Natural killer cell (primary cell): ENCODE measurements at regions not wholly inside any gene's neighbourhood (a gene's known extent, or its start where the extent isn't known, plus 50 kb on each side); places are given as distances from the start of the nearest gene placed in this dataset.

ENCODE experiments used
- ATAC-seq, 3 donors: fragments of 150-1000 bp in 2 of 3; fragments of 200-7000 bp in 1 of 3; cut with Tn5 transposase; 1 replicate in 1 of 3; 2 replicates in 2 of 3; pipeline ENCODE4 v1.10.0; 2021; ENCODE audit warnings: mild to moderate bottlenecking in 2 of 3, moderate library complexity in 2 of 3
- DNase-seq, 2 donors: peaks; one replicate each; pipeline versions ENCODE4 v3.0.0 to v3.0.0-alpha.2; 2013 to 2021; ENCODE audit warnings: mixed read lengths in 1 of 2
- H3K27ac ChIP-seq: one replicate; pipeline ENCODE4 v1.5.1; 2013; ENCODE audit warnings: mild to moderate bottlenecking, low read length
- H3K27me3 ChIP-seq: one replicate; pipeline ENCODE4 v1.6.1; 2013; ENCODE audit warnings: low read length; ENCODE audit not compliant: control insufficient read depth, insufficient read depth
- H3K36me3 ChIP-seq: one replicate; pipeline ENCODE4 v1.6.1; 2013; ENCODE audit warnings: low read length; ENCODE audit not compliant: control insufficient read depth, insufficient read depth
- H3K4me1 ChIP-seq: one replicate; pipeline ENCODE4 v1.6.1; 2013; ENCODE audit warnings: low read length; ENCODE audit not compliant: control insufficient read depth, insufficient read depth
- H3K4me3 ChIP-seq: one replicate; pipeline ENCODE4 v1.5.1; 2013; ENCODE audit warnings: low read length
- H3K9me3 ChIP-seq: one replicate; pipeline ENCODE4 v1.6.1; 2013; ENCODE audit warnings: low read length; ENCODE audit not compliant: control insufficient read depth, insufficient read depth
- H3K27ac Mint-ChIP-seq, 2 donors: one replicate each; pipeline ENCODE4 v1.8.0; 2022; ENCODE audit warnings: mild to moderate bottlenecking in 2 of 2, mixed read lengths in 2 of 2, moderate library complexity in 1 of 2
- H3K27me3 Mint-ChIP-seq, 2 donors: one replicate each; pipeline ENCODE4 v1.8.0; 2022; ENCODE audit warnings: low read depth in 2 of 2, mixed read lengths in 2 of 2
- H3K36me3 Mint-ChIP-seq: one replicate; pipeline ENCODE4 v1.8.0; 2022; ENCODE audit warnings: mixed read lengths
- H3K4me1 Mint-ChIP-seq, 2 donors: one replicate each; pipeline ENCODE4 v1.8.0; 2022; ENCODE audit warnings: mixed read lengths in 2 of 2
- H3K4me3 Mint-ChIP-seq: one replicate; pipeline ENCODE4 v1.8.0; 2022; ENCODE audit warnings: mild to moderate bottlenecking, moderate library complexity, mixed read lengths
- H3K9me3 Mint-ChIP-seq, 2 donors: one replicate each; pipeline ENCODE4 v1.8.0; 2022; ENCODE audit warnings: mixed read lengths in 2 of 2
- CTCF ChIP-seq: fragments of 200-600 bp; IDR thresholded peaks from one replicate; pipeline ENCODE4 v1.8.0; 2022; ENCODE audit warnings: antibody characterized with exemption
- WGBS: methylation state at CpG from one replicate; pipeline ENCODE4 v1.1.7; 2013; ENCODE audit warnings: missing lambda C conversion rate; ENCODE audit not compliant: insufficient coverage; 5-methylcytosine and 5-hydroxymethylcytosine counted together
- intact Hi-C: fragments of 100-400 bp; cut with micrococcal nuclease; formaldehyde crosslinking; loops from one replicate; pipeline ENCODE4 v1.14.2; 2022

DNA sequence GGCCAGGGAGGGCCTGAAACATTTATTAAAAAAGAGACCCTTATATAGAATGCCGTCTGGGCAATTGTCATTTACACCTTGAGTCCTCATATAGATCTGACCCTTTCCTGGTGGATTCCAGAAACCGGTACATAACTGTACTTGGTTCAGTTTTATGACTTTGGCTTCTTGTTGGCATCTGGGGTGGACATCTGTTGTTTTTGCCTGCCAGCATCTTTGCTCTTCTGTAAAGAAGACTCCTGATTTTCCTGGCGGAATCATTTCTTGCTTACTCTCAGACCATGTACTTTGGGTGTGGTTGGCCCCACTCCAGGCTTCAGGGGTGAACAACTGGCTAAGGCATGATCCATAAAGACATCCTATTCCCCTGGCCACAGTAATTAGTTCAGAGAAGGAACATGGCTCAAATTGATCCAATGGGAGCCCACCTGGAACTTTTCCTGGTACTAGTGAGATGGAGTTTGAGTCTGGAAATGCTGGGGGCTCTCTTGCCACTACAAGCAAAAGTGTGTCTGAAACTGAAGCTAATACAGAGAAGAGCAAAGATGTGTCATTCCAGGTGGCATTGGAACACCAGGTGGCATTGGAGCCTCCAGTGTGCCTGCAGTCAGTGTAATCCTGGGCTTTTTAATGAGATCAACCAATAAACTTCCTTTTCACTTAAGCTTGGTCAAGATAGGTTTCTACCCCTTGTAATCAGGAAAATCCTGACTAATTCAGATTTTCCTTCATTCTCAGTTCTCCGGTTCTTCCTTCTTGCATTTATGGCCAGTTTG, 332.5 kb upstream of the CAMK1G start:
- no peaks in the 10 kb centered on the region for H3K4me1 ChIP-seq
- Mint-ChIP-seq H3K4me3 (no peak overlapping the region), H3K27ac (no peak overlapping the region), H3K4me1 (no peaks in the 10 kb centered on the region), H3K27me3 (no peaks in the 10 kb centered on the region), H3K9me3 (peaks cover 0 to 3% of the 10 kb centered on the region in 2 donors), H3K36me3 (no peaks in the 10 kb centered on the region)
- 93% methylated on average over 4 of the region's 4 CpGs for WGBS
- intact Hi-C loops: no loop called here
- no peak for ATAC-seq
- no peaks in the 10 kb centered on the region for H3K9me3 ChIP-seq
- no peaks in the 10 kb centered on the region for H3K36me3 ChIP-seq
- no peak for TF ChIP-seq CTCF
- no peaks in the 10 kb centered on the region for H3K27me3 ChIP-seq
- no peak for DNase-seq
- no peak overlapping the region for H3K27ac ChIP-seq
- H3K4me3 ChIP-seq: no peak overlapping the region

- no peaks in the 10 kb centered on the region for H3K4me1 Mint-ChIP-seq
- no peak overlapping the region for H3K27ac Mint-ChIP-seq
- intact Hi-C loops: no loop called here
- Histone ChIP-seq H3K4me3 (no peak overlapping the region), H3K4me1 (no peaks in the 10 kb centered on the region), H3K9me3 (no peaks in the 10 kb centered on the region), H3K27me3 (no peaks in the 10 kb centered on the region), H3K36me3 (no peaks in the 10 kb centered on the region), H3K27ac (no peak overlapping the region)
- no peaks in the 10 kb centered on the region for H3K27me3 Mint-ChIP-seq
- DNase-seq (no peak), ATAC-seq (no peak)
- TF ChIP-seq CTCF: no peak
- peaks cover 5 to 7% of the 10 kb centered on the region in 2 donors for H3K9me3 Mint-ChIP-seq
- no peak overlapping the region for H3K4me3 Mint-ChIP-seq
- no peaks in the 10 kb centered on the region for H3K36me3 Mint-ChIP-seq
- 92% methylated on average over 14 of the region's 14 CpGs for WGBS
These were observed 326.7 kb upstream of the CAMK1G start for GRCh38 chr1:209256766-209257350.

DNA sequence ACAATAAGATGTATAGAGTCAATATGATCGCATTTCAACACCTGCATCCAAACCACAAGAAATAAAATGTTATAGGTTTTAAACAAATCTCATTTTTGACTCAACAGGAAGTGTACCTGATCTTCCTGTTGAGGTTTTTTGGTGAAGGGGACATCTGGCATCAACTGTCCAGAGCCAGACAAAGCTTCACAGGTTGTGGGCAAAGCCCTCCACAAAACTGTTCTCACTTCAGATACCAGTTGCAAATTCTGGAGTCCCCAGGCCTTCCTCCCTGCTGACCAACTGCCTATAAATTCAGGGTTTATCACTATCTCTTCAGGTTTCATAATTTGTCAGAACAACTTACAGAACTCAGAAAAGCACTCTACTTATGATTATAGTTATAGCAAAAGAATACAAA, 326.1 kb upstream of the CAMK1G start:
- intact Hi-C loops: no loop called here
- Histone ChIP-seq H3K27ac (no peak overlapping the region), H3K4me3 (no peak overlapping the region), H3K27me3 (no peaks in the 10 kb centered on the region), H3K36me3 (no peaks in the 10 kb centered on the region), H3K4me1 (no peaks in the 10 kb centered on the region), H3K9me3 (no peaks in the 10 kb centered on the region)
- no peak overlapping the region for H3K4me3 Mint-ChIP-seq
- no peak for DNase-seq
- peaks cover 5 to 7% of the 10 kb centered on the region in 2 donors for H3K9me3 Mint-ChIP-seq
- H3K4me1 Mint-ChIP-seq: no peaks in the 10 kb centered on the region
- H3K36me3 Mint-ChIP-seq: no peaks in the 10 kb centered on the region
- no peaks in the 10 kb centered on the region for H3K27me3 Mint-ChIP-seq
- no CpG with 5 or more reads among the region's 1 CpG for WGBS
- no peak for ATAC-seq
- TF ChIP-seq CTCF: no peak
- H3K27ac Mint-ChIP-seq: no peak overlapping the region
